Right lobe of liver (tissue), 6 donors: ENCODE measurements at regions not wholly inside any gene's neighbourhood (a gene's known extent, or its start where the extent isn't known, plus 50 kb on each side); places are given as distances from the start of the nearest gene placed in this dataset.

ENCODE experiments used
- ATAC-seq, 4 donors: fragments of 200-7000 bp; cut with Tn5 transposase; one replicate each; pipeline ENCODE4 v1.9.1; 2020; ENCODE audit warnings: mild to moderate bottlenecking in 4 of 4, moderate library complexity in 4 of 4
- DNase-seq, 3 donors: peaks; one replicate each; pipeline ENCODE4 v3.0.0-alpha.2; 2020
- H3K27ac ChIP-seq, 3 donors: fragments of 200-600 bp; one replicate each; pipeline ENCODE4 v1.8.0; 2022
- H3K27me3 ChIP-seq, 2 donors: fragments of 200-600 bp; one replicate each; pipeline ENCODE4 v1.8.0; 2022
- H3K36me3 ChIP-seq, 4 donors: fragments of 200-600 bp; sonication (generic) in 1 of 4; one replicate each; pipeline versions ENCODE4 v1.5.1 to v1.8.0; 2017 to 2022; ENCODE audit warnings: control low read depth in 1 of 4
- H3K4me1 ChIP-seq, 4 donors: fragments of 200-600 bp; sonication (generic) in 1 of 4; one replicate each; pipeline versions ENCODE4 v1.5.1 to v1.8.0; 2017 to 2022; ENCODE audit warnings: control low read depth in 1 of 4
- H3K4me3 ChIP-seq, 3 donors: fragments of 200-600 bp; one replicate each; pipeline ENCODE4 v1.8.0; 2022
- H3K9me3 ChIP-seq, 4 donors: fragments of 200-600 bp; sonication (generic) in 1 of 4; one replicate each; pipeline versions ENCODE4 v1.5.1 to v1.8.0; 2017 to 2022; ENCODE audit warnings: control low read depth in 1 of 4
- POLR2A ChIP-seq: fragments of 450-650 bp; IDR thresholded peaks from one replicate; pipeline ENCODE4 v1.6.1; 2017; ENCODE audit warnings: antibody characterized with exemption, mild to moderate bottlenecking
- WGBS: methylation state at CpG from one replicate; pipeline ENCODE4 v1.1.6; 2018; ENCODE audit warnings: low coverage, low lambda C conversion rate; ENCODE audit not compliant: insufficient coverage; ENCODE audit errors: missing lambda C conversion rate; 5-methylcytosine and 5-hydroxymethylcytosine counted together
- intact Hi-C, 2 donors: fragments of 100-400 bp; cut with DNase I; formaldehyde crosslinking; loops; one replicate each; pipeline versions ENCODE4 v1.11.2 to v1.14.1; 2022
- TF ChIP-seq, protein P1 (sequence below), 4 donors: fragments of 200-600 bp in 3 of 4; fragments of 450-650 bp in 1 of 4; IDR thresholded peaks; one replicate each; pipeline versions ENCODE4 v1.5.1 to v1.8.0; 2016 to 2022; ENCODE audit warnings: antibody characterized with exemption in 4 of 4, mild to moderate bottlenecking in 2 of 4
- donor health status: DM: no; HTN: yes; CAD: no.
- donor health status: DM: no; HTN: no; CAD: no.
- donor health status: DM: no; HTN: no; CAD: no.
- donor health status: DM: no; HTN: yes; CAD: no.
- donor health status: DM: no; HTN: yes; CAD: no.

DNA sequence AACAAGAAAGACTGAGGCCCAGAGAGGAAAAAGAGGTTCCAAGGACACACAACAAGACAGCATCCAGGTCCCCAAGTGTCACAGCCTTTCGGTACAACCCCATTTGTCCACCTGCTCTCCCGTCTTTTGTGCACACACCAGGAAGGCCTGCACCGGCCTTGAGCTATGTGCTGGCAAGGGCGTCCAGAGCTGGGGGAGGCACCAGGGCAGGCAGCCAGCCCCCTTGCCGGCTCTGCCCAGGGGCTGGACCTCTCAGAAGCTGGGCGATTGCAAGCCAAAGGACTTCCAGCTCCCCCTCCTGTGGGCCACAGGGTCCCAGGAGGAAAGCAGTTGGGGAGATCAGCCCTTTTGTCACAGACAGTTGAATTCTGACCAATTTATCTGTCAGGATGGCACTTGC is 210.5 kb downstream of the MN1 start:
- H3K36me3 ChIP-seq, result no peaks in the 10 kb centered on the region
- no peak overlapping the region for H3K4me3 ChIP-seq
- H3K4me1 ChIP-seq, result no peaks in the 10 kb centered on the region
- 40% methylated on average over 1 of the region's 6 CpGs for WGBS
- no peaks in the 10 kb centered on the region for H3K9me3 ChIP-seq
- intact Hi-C loops, result loop anchor here in 1 of 2 donors (10.0 kb wide), 1 partner anchor 186 kb away; no protein-coding TSS in a partner anchor
- TF ChIP-seq, protein P1, sequence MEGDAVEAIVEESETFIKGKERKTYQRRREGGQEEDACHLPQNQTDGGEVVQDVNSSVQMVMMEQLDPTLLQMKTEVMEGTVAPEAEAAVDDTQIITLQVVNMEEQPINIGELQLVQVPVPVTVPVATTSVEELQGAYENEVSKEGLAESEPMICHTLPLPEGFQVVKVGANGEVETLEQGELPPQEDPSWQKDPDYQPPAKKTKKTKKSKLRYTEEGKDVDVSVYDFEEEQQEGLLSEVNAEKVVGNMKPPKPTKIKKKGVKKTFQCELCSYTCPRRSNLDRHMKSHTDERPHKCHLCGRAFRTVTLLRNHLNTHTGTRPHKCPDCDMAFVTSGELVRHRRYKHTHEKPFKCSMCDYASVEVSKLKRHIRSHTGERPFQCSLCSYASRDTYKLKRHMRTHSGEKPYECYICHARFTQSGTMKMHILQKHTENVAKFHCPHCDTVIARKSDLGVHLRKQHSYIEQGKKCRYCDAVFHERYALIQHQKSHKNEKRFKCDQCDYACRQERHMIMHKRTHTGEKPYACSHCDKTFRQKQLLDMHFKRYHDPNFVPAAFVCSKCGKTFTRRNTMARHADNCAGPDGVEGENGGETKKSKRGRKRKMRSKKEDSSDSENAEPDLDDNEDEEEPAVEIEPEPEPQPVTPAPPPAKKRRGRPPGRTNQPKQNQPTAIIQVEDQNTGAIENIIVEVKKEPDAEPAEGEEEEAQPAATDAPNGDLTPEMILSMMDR (IDR thresholded peaks at IDR 0.05), result no peak
- no peak for TF ChIP-seq POLR2A
- no peaks in the 10 kb centered on the region for H3K27me3 ChIP-seq
- ATAC-seq, result no peak
- DNase-seq, result no peak
- H3K27ac ChIP-seq, result no peak overlapping the region

DNA sequence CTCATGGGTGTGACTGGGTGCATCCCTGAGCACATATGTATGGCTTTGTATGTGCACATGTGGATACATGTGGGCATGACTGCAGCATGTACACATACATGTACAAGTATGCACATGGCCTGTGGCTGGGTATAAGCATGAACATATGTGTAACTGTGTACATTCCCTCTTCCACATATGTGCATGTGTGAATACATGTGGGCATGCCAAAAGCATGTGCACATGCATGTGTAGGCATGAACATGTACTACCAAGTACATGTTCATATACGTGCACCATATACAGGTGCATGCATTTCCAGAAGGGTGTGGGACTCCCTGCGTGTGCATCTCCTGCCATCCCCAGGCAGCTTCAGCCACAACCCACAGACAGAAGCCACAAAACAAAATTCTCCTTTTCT is 208.2 kb downstream of the MN1 start:
- no peaks in the 10 kb centered on the region for H3K36me3 ChIP-seq
- DNase-seq (no peak), ATAC-seq (no peak)
- no peak overlapping the region for H3K4me3 ChIP-seq
- no CpG with 5 or more reads among the region's 2 CpGs for WGBS
- intact Hi-C loops, result loop anchor here in 1 of 2 donors (10.0 kb wide), 1 partner anchor 189 kb away; no protein-coding TSS in a partner anchor
- no peaks in the 10 kb centered on the region for H3K9me3 ChIP-seq
- no peaks in the 10 kb centered on the region for H3K4me1 ChIP-seq
- H3K27me3 ChIP-seq, result no peaks in the 10 kb centered on the region
- no peak for TF ChIP-seq POLR2A
- TF ChIP-seq, protein P1 (IDR thresholded peaks at IDR 0.05), result no peak
- H3K27ac ChIP-seq, result no peak overlapping the region

DNA sequence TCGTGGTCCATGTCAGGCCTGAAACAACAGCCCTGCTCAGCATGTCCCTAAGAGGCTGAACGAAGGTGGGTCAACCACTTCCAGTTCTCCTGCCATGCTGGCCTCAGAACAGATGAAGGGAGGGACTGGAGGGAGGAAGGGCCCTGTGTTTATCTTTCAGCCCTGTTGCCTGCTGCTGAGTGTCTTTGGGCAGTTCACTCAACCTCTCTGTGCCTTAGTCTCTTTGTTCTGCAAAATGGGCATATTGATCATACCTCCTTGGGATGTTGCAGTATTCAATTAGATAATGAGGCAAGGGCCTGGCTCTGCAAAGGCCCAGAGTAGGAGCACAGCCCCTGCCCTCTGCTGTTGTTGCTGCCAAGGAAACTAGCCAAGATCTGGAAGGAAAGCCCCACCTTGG is 207.5 kb downstream of the MN1 start:
- Histone ChIP-seq H3K36me3 (no peaks in the 10 kb centered on the region), H3K9me3 (no peaks in the 10 kb centered on the region), H3K27ac (no peak overlapping the region), H3K27me3 (no peaks in the 10 kb centered on the region), H3K4me1 (no peaks in the 10 kb centered on the region), H3K4me3 (no peak overlapping the region)
- TF ChIP-seq, protein P1 (IDR thresholded peaks at IDR 0.05), result no peak
- 40% methylated on average over 1 of the region's 2 CpGs for WGBS
- no peak for DNase-seq
- no peak for ATAC-seq
- intact Hi-C loops, result loop anchor here in 1 of 2 donors (10.0 kb wide), 1 partner anchor 189 kb away; no protein-coding TSS in a partner anchor

DNA sequence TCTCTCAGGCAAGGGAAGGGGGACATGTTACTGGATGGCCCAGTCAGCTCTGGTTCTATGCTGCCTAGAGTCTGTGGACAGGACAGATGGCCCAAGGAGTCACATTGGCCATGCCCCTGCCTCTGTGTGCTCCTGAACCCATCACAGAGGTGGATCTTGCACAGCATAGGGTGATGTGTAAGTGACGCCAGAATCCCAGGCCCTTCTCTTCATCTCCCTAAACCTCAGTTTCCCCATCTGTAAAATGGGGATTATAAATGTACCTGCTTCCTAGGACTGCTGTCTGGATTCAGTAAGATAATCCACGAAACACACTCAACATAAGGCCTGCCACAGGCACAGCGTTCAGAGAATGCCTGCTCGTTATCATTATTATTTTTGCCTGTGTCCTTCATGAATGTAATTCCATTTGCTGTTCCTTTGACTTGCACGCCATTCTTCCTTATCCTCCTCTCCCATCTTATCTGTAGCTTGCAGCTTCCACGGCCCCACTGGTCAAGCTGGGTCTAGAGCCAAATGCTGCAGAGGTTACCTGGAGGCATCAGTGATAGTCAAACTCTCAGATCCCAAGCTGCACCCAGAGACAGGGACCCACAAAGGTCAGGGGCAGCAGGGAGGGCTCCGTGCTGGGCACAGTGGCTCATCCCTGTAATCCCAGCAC is 207.0 kb downstream of the MN1 start:
- 82% methylated on average over 7 of the region's 7 CpGs for WGBS
- H3K27me3 ChIP-seq, result no peaks in the 10 kb centered on the region
- intact Hi-C loops, result loop anchor here in 1 of 2 donors (10.0 kb wide), 1 partner anchor 190 kb away; no protein-coding TSS in a partner anchor
- H3K36me3 ChIP-seq, result no peaks in the 10 kb centered on the region
- DNase-seq (no peak), ATAC-seq (no peak)
- H3K4me1 ChIP-seq, result no peaks in the 10 kb centered on the region
- no peaks in the 10 kb centered on the region for H3K9me3 ChIP-seq
- TF ChIP-seq, protein P1 (IDR thresholded peaks at IDR 0.05), result no peak
- TF ChIP-seq POLR2A, result no peak
- H3K4me3 ChIP-seq, result no peak overlapping the region
- no peak overlapping the region for H3K27ac ChIP-seq
